Nephron (organoid): ENCODE measurements at regions not wholly inside any gene's neighbourhood (a gene's known extent, or its start where the extent isn't known, plus 50 kb on each side); places are given as distances from the start of the nearest gene placed in this dataset.

Experiments used
- H3K27ac Mint-ChIP-seq, 3 experiments: 2 replicates each; pipeline ENCODE4 v1.8.0; 2020; ENCODE audit warnings: mixed read lengths in 3 of 3, mild to moderate bottlenecking in 2 of 3, moderate library complexity in 1 of 3
- H3K27me3 Mint-ChIP-seq: 2 replicates; pipeline ENCODE4 v1.8.0; 2021; ENCODE audit warnings: low read depth, mild to moderate bottlenecking, moderate library complexity, mixed read lengths
- H3K36me3 Mint-ChIP-seq: 2 replicates; pipeline ENCODE4 v1.8.0; 2020; ENCODE audit warnings: low read depth, mixed read lengths
- H3K4me1 Mint-ChIP-seq: 2 replicates; pipeline ENCODE4 v1.8.0; 2020; ENCODE audit warnings: mixed read lengths
- H3K4me3 Mint-ChIP-seq, 3 experiments: 2 replicates each; pipeline ENCODE4 v1.8.0; 2020; ENCODE audit warnings: mild to moderate bottlenecking in 3 of 3, mixed read lengths in 3 of 3, moderate library complexity in 2 of 3
- H3K9me3 Mint-ChIP-seq: 2 replicates; pipeline ENCODE4 v1.8.0; 2020; ENCODE audit warnings: mixed read lengths
- CTCF ChIP-seq, 3 experiments: fragments of 200-600 bp; sonication (generic); IDR thresholded peaks; one replicate each; pipeline ENCODE4 v1.5.0; 2021; ENCODE audit warnings: antibody characterized with exemption in 3 of 3; ENCODE audit not compliant: unreplicated experiment in 3 of 3

DNA sequence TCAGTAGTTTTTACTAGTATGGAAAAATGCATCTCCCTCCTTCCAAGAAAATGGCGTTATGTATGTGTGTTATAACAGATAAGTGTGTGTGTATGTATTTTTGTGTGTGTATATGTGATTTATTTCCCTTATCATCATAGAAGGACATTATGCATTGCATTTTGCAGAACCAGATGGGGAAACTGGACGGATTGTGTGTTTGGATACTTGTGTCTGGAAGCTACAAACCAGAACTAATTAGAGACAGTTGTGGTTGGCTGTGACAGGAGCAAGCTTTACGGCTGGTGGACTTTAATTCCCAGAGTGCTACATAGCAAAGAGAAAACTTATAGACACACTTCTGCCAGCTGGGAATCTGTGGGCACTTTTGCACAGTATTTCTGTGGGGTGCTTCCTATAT is 162.5 kb downstream of the RWDD3 start:
- TF ChIP-seq CTCF (IDR thresholded peaks at IDR 0.05; ENCODE audit: unreplicated experiment in 3 of 3): no peak
- no peaks in the 10 kb centered on the region for H3K9me3 Mint-ChIP-seq
- no peak overlapping the region for H3K27ac Mint-ChIP-seq
- no peaks in the 10 kb centered on the region for H3K4me1 Mint-ChIP-seq
- no peaks in the 10 kb centered on the region for H3K36me3 Mint-ChIP-seq
- H3K4me3 Mint-ChIP-seq: no peak overlapping the region
- no peaks in the 10 kb centered on the region for H3K27me3 Mint-ChIP-seq

DNA sequence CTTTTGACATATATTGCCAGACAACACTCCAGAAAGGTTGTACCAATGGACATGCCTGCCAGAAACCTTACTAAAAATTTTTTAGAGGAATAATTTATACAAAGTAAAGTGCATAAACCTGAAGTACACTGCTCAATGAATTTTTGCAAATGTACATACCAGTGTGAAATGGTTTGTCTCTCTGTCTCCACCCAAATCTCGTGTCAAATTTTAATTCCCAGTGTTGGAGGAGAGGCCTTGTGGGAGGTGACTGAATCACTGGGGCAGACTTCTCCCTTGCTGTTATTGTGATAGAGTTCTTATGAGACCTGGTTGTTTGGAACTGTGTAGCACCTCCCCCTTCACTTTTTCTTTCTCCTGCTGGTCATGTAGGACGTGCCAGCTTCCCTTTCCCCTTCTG is 168.8 kb downstream of the RWDD3 start:
- H3K4me1 Mint-ChIP-seq: peaks cover 6% of the 10 kb centered on the region
- H3K4me3 Mint-ChIP-seq: no peak overlapping the region
- peaks cover 4% of the 10 kb centered on the region for H3K36me3 Mint-ChIP-seq
- TF ChIP-seq CTCF (IDR thresholded peaks at IDR 0.05; ENCODE audit: unreplicated experiment in 3 of 3): no peak
- H3K27ac Mint-ChIP-seq: no peak overlapping the region
- peaks cover 14% of the 10 kb centered on the region for H3K9me3 Mint-ChIP-seq
- H3K27me3 Mint-ChIP-seq: peaks cover 9% of the 10 kb centered on the region

DNA sequence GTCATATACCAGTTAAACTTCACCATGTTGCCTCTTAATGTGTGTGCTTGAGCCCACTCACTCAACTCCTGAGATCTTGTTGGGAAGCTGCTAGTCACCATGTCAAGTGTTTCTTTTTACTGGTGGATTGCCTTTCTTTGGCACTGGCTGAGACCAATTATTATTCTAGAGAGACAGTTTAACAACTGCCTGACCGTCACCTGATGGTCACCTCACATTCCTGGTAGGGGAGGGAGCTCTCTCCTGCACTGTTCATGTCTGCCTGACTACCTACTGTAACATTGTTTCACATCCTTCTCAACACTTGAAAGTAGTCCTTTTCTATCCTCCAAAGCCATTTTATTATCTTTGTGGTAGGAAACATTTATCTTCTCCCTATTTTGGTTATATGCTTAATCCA is 172.3 kb downstream of the RWDD3 start:
- H3K27ac Mint-ChIP-seq: no peak overlapping the region
- H3K4me3 Mint-ChIP-seq: no peak overlapping the region
- peaks cover 14% of the 10 kb centered on the region for H3K9me3 Mint-ChIP-seq
- no peak for TF ChIP-seq CTCF (IDR thresholded peaks at IDR 0.05; ENCODE audit: unreplicated experiment in 3 of 3)
- peaks cover 9% of the 10 kb centered on the region for H3K4me1 Mint-ChIP-seq
- H3K36me3 Mint-ChIP-seq: peaks cover 4% of the 10 kb centered on the region
- H3K27me3 Mint-ChIP-seq: peaks cover 25% of the 10 kb centered on the region

DNA sequence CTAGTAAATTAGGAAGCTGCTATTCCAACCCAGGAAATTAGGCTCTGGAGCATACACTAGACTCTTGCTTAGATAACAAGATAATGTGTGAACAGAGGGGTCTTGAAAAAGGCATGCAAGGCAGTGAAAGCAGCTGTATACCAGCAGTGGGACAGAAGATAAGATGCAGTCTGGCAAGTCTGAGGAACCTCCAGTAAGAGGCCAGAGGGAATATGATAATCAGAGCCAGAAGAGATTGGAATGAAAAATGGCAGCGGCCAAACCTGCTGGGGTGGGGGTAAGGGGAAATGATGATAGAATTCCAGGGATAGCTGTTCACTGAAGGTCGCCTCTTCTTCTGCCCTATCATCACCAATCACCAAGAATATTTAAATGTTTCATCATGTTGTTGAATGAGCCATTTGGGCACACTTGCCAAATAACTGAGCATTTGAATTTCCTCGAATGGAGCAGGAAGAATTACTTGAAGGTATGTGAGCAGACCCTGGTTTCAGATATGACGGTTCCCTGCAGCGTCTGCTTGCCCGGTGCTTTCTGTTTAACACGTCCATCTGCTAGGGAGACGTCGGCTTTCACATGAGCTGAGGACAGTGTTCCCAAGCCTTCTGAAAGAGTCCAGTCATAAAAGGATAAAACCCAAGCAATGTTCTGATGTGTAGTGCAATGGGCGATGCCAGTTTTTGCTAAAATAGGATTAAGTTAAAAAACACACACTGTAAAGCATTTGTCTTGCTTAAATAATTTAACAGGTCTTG is 173.3 kb downstream of the RWDD3 start:
- no peak overlapping the region for H3K27ac Mint-ChIP-seq
- peaks cover 11% of the 10 kb centered on the region for H3K9me3 Mint-ChIP-seq
- peaks cover 9% of the 10 kb centered on the region for H3K4me1 Mint-ChIP-seq
- H3K4me3 Mint-ChIP-seq: no peak overlapping the region
- peaks cover 25% of the 10 kb centered on the region for H3K27me3 Mint-ChIP-seq
- TF ChIP-seq CTCF (IDR thresholded peaks at IDR 0.05; ENCODE audit: unreplicated experiment in 3 of 3): no peak
- H3K36me3 Mint-ChIP-seq: peaks cover 4% of the 10 kb centered on the region

DNA sequence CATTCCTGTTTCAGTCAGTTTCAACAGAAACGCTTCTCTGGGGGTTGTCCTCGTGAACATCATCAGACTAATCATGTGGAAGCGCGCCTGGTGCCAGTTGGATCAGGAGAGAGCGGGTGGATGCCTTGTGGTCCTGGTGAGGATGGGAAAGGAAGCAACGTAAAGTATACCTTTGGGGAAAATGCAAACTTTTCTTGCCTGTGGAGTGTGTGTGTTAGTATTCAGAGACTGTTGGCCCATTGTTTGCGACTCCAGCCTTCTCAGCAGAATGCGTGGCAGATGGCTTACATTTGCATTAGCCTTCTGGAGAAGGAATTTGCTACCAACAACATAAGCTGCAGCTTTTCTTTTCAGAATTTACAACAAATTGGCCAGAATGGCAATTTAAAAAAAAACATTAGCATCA is 173.9 kb downstream of the RWDD3 start:
- no peak for TF ChIP-seq CTCF (IDR thresholded peaks at IDR 0.05; ENCODE audit: unreplicated experiment in 3 of 3)
- Mint-ChIP-seq H3K36me3 (peaks cover 4% of the 10 kb centered on the region), H3K9me3 (peaks cover 11% of the 10 kb centered on the region), H3K4me1 (peaks cover 9% of the 10 kb centered on the region), H3K27me3 (peaks cover 25% of the 10 kb centered on the region), H3K4me3 (no peak overlapping the region), H3K27ac (no peak overlapping the region)

DNA sequence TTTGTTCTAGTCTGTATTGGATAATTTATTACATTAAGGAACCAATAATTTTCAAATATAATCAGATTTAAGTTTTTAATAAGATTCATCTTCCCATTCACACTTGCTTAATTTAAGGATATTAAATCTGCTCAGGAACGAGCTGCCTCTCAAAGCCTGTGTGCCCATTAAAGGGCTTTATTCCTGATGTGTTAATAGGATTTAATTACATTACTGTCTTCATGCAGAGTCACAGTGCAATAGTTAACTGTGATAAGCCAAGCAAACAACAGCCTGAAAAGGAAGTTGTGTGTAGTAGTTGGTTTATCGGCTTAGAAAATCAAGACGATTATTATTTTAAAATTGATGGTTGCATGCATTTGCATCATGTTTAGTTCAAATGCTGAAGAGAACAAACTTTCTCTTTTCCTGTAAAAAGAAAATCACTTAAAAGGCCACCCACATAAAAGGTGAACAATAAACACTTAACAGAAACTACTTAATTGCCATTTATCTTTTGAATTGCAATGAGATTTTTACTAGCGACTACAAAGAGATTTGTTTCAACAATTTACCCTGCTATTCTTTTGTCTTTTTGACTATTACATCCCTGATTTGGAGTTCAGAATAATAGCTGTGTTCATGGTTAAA is 174.6 kb downstream of the RWDD3 start:
- peaks cover 9% of the 10 kb centered on the region for H3K4me1 Mint-ChIP-seq
- no peak overlapping the region for H3K27ac Mint-ChIP-seq
- H3K36me3 Mint-ChIP-seq: peaks cover under 1% of the 10 kb centered on the region
- H3K27me3 Mint-ChIP-seq: peaks cover 25% of the 10 kb centered on the region
- no peak overlapping the region for H3K4me3 Mint-ChIP-seq
- H3K9me3 Mint-ChIP-seq: peaks cover 5% of the 10 kb centered on the region
- no peak for TF ChIP-seq CTCF (IDR thresholded peaks at IDR 0.05; ENCODE audit: unreplicated experiment in 3 of 3)
